ENCODE measurements at regions not wholly inside any gene's neighbourhood (a gene's known extent, or its start where the extent isn't known, plus 50 kb on each side); places are given as distances from the start of the nearest gene placed in this dataset.

GRCh38 chr4:3639613-3640586 lies 107.7 kb upstream of the LRPAP1 start:
- no peaks in the 10 kb centered on the region for H3F3A ChIP-seq (ENCODE audit: insufficient read depth, low read length)
- no peak overlapping the region for H2AFZ ChIP-seq (ENCODE audit: low read length)
- no peaks in the 10 kb centered on the region for H3K4me1 ChIP-seq (ENCODE audit: low read length)
- no peak overlapping the region for H3K4me2 ChIP-seq (ENCODE audit: low read depth, low read length)
- H4K20me1 ChIP-seq (ENCODE audit: insufficient read depth, low read length), result no peaks in the 10 kb centered on the region
- no peak overlapping the region for H3K4me3 ChIP-seq (ENCODE audit: low read length)
- DNase-seq, result no peak
- no peak overlapping the region for H3K27ac ChIP-seq (ENCODE audit: low read length)
- H3K36me3 ChIP-seq (replicated peaks; ENCODE audit: insufficient read depth, low read length), result no peaks in the 10 kb centered on the region
- H3K27me3 ChIP-seq (replicated peaks; ENCODE audit: insufficient read depth, low read length), result peaks cover 99% of the 10 kb centered on the region
- TF ChIP-seq EZH2phosphoT487 (IDR thresholded peaks at IDR 0.05; ENCODE audit: low read length) (no peak), EZH2 (optimal IDR thresholded peaks at IDR 0.05; ENCODE audit: low read depth, low read length) (no peak), CTCF (IDR thresholded peaks at IDR 0.05; ENCODE audit: low read length) (no peak)
- no peak overlapping the region for H3K9ac ChIP-seq (ENCODE audit: low read length)
- H3K79me2 ChIP-seq (ENCODE audit: low read length), result no peaks in the 10 kb centered on the region
- H3K9me2 ChIP-seq (replicated peaks; ENCODE audit: insufficient read depth, low read length), result no peaks in the 10 kb centered on the region
- H3K9me3 ChIP-seq (replicated peaks; ENCODE audit: insufficient read depth, low read length), result no peaks in the 10 kb centered on the region

- no peaks in the 10 kb centered on the region for H3K9me2 ChIP-seq (replicated peaks; ENCODE audit: insufficient read depth, low read length)
- no peaks in the 10 kb centered on the region for H3K9me3 ChIP-seq (replicated peaks; ENCODE audit: insufficient read depth, low read length)
- no peak overlapping the region for H2AFZ ChIP-seq (ENCODE audit: low read length)
- H3K4me2 ChIP-seq (ENCODE audit: low read depth, low read length), result no peak overlapping the region
- no peak for DNase-seq
- TF ChIP-seq EZH2phosphoT487 (IDR thresholded peaks at IDR 0.05; ENCODE audit: low read length), result no peak
- TF ChIP-seq EZH2 (optimal IDR thresholded peaks at IDR 0.05; ENCODE audit: low read depth, low read length), result no peak
- no peak for TF ChIP-seq CTCF (IDR thresholded peaks at IDR 0.05; ENCODE audit: low read length)
- no peak overlapping the region for H3K27ac ChIP-seq (ENCODE audit: low read length)
- peaks cover 91% of the 10 kb centered on the region for H3K27me3 ChIP-seq (replicated peaks; ENCODE audit: insufficient read depth, low read length)
- no peak overlapping the region for H3K4me3 ChIP-seq (ENCODE audit: low read length)
- H4K20me1 ChIP-seq (ENCODE audit: insufficient read depth, low read length), result no peaks in the 10 kb centered on the region
- no peak overlapping the region for H3K9ac ChIP-seq (ENCODE audit: low read length)
- H3K4me1 ChIP-seq (ENCODE audit: low read length), result no peaks in the 10 kb centered on the region
- no peaks in the 10 kb centered on the region for H3K36me3 ChIP-seq (replicated peaks; ENCODE audit: insufficient read depth, low read length)
- H3K79me2 ChIP-seq (ENCODE audit: low read length), result no peaks in the 10 kb centered on the region
- H3F3A ChIP-seq (ENCODE audit: insufficient read depth, low read length), result no peaks in the 10 kb centered on the region
These were observed 106.0 kb upstream of the LRPAP1 start for GRCh38 chr4:3638080-3638795.

GRCh38 chr4:3637326-3638016 lies 105.2 kb upstream of the LRPAP1 start:
- H3K4me2 ChIP-seq (ENCODE audit: low read depth, low read length), result no peak overlapping the region
- no peak overlapping the region for H3K27ac ChIP-seq (ENCODE audit: low read length)
- H3K27me3 ChIP-seq (replicated peaks; ENCODE audit: insufficient read depth, low read length), result peaks cover 84% of the 10 kb centered on the region

More at GRCh38 chr4:3637326-3638016, 105.2 kb upstream of the LRPAP1 start:
- no peak for DNase-seq
- H2AFZ ChIP-seq (ENCODE audit: low read length), result no peak overlapping the region
- H3K4me3 ChIP-seq (ENCODE audit: low read length), result no peak overlapping the region
- no peaks in the 10 kb centered on the region for H3K4me1 ChIP-seq (ENCODE audit: low read length)
- H3K9me3 ChIP-seq (replicated peaks; ENCODE audit: insufficient read depth, low read length), result no peaks in the 10 kb centered on the region
- no peak overlapping the region for H3K9ac ChIP-seq (ENCODE audit: low read length)
- H3F3A ChIP-seq (ENCODE audit: insufficient read depth, low read length), result no peaks in the 10 kb centered on the region
- H4K20me1 ChIP-seq (ENCODE audit: insufficient read depth, low read length), result no peaks in the 10 kb centered on the region
- H3K79me2 ChIP-seq (ENCODE audit: low read length), result no peaks in the 10 kb centered on the region
- no peaks in the 10 kb centered on the region for H3K9me2 ChIP-seq (replicated peaks; ENCODE audit: insufficient read depth, low read length)
- H3K36me3 ChIP-seq (replicated peaks; ENCODE audit: insufficient read depth, low read length), result no peaks in the 10 kb centered on the region
- TF ChIP-seq EZH2phosphoT487 (IDR thresholded peaks at IDR 0.05; ENCODE audit: low read length) (no peak), EZH2 (optimal IDR thresholded peaks at IDR 0.05; ENCODE audit: low read depth, low read length) (no peak), CTCF (IDR thresholded peaks at IDR 0.05; ENCODE audit: low read length) (no peak)
